Karpas-422 (cell line): ENCODE measurements at regions not wholly inside any gene's neighbourhood (a gene's known extent, or its start where the extent isn't known, plus 50 kb on each side); places are given as distances from the start of the nearest gene placed in this dataset.
"Not testable (repeated sequence)": the region's sequence is repeated elsewhere in the genome, so short reads cannot be mapped to it uniquely, and the experiment has no call there.

Experiments used
- DNase-seq: peaks from one replicate; pipeline ENCODE4 v3.0.0-alpha.2; 2015
- H2AFZ ChIP-seq: fragments of 200-600 bp; sonication (generic); 2 replicates; pipeline ENCODE4 v1.6.1; 2014; ENCODE audit warnings: antibody characterized with exemption, low read length, mixed read lengths
- H3K27ac ChIP-seq: fragments of 200-600 bp; sonication (generic); 2 replicates; pipeline ENCODE4 v1.5.1; 2014; ENCODE audit warnings: mild to moderate bottlenecking, low read length, moderate library complexity
- H3K27me3 ChIP-seq: fragments of 200-600 bp; sonication (generic); 2 replicates; pipeline ENCODE4 v1.6.1; 2014; ENCODE audit warnings: low read length, mixed read lengths
- H3K36me3 ChIP-seq: fragments of 200-600 bp; sonication (generic); 2 replicates; pipeline ENCODE4 v1.6.1; 2014; ENCODE audit warnings: low read length, mixed read lengths; ENCODE audit not compliant: insufficient read depth
- H3K4me1 ChIP-seq: fragments of 200-600 bp; sonication (generic); 2 replicates; pipeline ENCODE4 v1.6.1; 2014; ENCODE audit warnings: mild to moderate bottlenecking, low read length, mixed read lengths
- H3K4me2 ChIP-seq: fragments of 200-600 bp; sonication (generic); 2 replicates; pipeline ENCODE4 v1.6.1; 2014; ENCODE audit warnings: low read length, low read depth, mild to moderate bottlenecking; ENCODE audit not compliant: poor library complexity, severe bottlenecking
- H3K4me3 ChIP-seq: fragments of 200-600 bp; sonication (generic); 2 replicates; pipeline ENCODE4 v1.5.1; 2014; ENCODE audit warnings: mild to moderate bottlenecking, antibody characterized with exemption, low read length, mixed read lengths
- H3K79me2 ChIP-seq: fragments of 200-600 bp; sonication (generic); 2 replicates; pipeline ENCODE4 v1.6.1; 2014; ENCODE audit warnings: mild to moderate bottlenecking, low read length, mixed read lengths
- H3K9ac ChIP-seq: fragments of 200-600 bp; sonication (generic); 2 replicates; pipeline ENCODE4 v1.6.0; 2014; ENCODE audit warnings: low read length
- H3K9me2 ChIP-seq: fragments of 200-600 bp; sonication (generic), shearing (Covaris generic); replicated peaks from 2 replicates; pipeline ENCODE4 v1.6.0; 2014; ENCODE audit warnings: mild to moderate bottlenecking, low read length, moderate library complexity; ENCODE audit not compliant: insufficient read depth
- H3K9me3 ChIP-seq: fragments of 300-700, 200-600 bp; sonication (generic); 2 replicates; pipeline ENCODE4 v1.6.1; 2014; ENCODE audit warnings: low read length, mixed read lengths
- H4K20me1 ChIP-seq: fragments of 200-600 bp; sonication (generic); 2 replicates; pipeline ENCODE4 v1.6.1; 2014; ENCODE audit warnings: mild to moderate bottlenecking, antibody characterized with exemption, low read length, low read depth; ENCODE audit not compliant: insufficient read depth

DNA sequence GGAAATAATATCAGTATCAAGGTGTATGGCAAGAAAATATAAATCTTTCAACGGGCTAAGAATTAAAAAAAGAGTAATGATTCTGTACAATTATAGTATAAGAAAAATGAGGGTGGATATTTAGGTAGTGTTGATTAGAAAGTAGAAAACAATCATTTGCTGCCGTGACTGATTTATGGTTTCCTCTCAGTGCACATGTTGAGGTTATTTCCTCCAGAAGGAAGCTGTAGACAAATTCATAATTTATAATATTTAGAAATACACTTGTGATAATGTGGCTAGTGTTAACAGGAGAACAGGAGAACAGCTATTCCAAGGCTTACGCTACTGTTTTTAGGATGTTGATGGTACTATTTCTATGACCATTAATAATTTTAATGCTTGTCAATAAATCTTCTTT lies 153.4 kb downstream of the GOLGA6L6 start:
- not testable (repeated sequence) for H3K4me3 ChIP-seq, H3K27me3 ChIP-seq, H2AFZ ChIP-seq, H3K27ac ChIP-seq, H3K36me3 ChIP-seq, H4K20me1 ChIP-seq, H3K9me2 ChIP-seq, H3K4me1 ChIP-seq, H3K4me2 ChIP-seq, H3K79me2 ChIP-seq, DNase-seq, H3K9ac ChIP-seq
- H3K9me3 ChIP-seq: peaks cover 27% of the 10 kb centered on the region

DNA sequence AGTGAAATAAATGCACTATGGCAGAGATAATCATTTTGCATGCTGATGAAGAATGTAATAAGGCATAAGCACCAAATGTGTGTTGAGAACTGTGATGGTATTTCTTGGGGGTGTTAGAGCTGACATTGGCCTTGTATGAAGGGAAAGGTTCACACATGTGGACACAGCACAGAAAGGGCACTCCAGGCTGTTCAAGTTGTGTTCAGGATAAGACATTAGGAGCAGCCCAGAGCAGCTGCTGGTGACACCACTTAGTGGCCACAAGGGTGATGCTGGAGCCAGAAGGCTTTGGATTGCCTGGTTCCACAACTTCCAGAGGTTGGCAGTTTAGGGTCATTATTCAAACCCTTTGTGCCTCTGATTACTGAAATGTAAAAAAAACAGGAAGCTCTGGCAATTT lies 155.4 kb downstream of the GOLGA6L6 start:
- Histone ChIP-seq H3K4me3 (no peak overlapping the region), H3K27ac (no peak overlapping the region), H3K4me2 (no peak overlapping the region), H3K27me3 (no peaks in the 10 kb centered on the region), H3K36me3 (no peaks in the 10 kb centered on the region), H3K9me2 (no peaks in the 10 kb centered on the region), H4K20me1 (no peaks in the 10 kb centered on the region), H3K9ac (no peak overlapping the region), H3K4me1 (no peaks in the 10 kb centered on the region), H3K79me2 (no peaks in the 10 kb centered on the region), H2AFZ (no peak overlapping the region), H3K9me3 (peaks cover 29% of the 10 kb centered on the region)
- no peak for DNase-seq

DNA sequence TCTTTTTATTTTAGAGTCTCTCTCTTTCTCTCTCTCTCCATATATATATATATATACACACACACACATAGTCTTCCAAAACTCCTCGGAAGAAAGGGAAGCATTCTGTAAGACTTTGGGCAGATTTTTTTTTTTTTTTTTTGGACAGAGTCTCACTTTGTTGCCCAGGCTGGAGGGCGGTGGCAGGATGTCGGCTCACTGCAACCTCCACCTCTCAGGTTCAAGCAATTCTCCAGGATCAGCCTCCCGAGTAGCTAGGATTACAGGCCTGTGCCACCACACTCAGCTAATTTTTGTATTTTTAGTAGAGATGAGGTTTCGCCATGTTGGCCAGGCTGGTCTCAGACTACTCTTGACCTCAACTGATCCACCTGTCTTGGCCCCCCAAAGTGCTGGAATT lies 161.4 kb downstream of the GOLGA6L6 start:
- H3K9ac ChIP-seq: not testable (repeated sequence)

DNA sequence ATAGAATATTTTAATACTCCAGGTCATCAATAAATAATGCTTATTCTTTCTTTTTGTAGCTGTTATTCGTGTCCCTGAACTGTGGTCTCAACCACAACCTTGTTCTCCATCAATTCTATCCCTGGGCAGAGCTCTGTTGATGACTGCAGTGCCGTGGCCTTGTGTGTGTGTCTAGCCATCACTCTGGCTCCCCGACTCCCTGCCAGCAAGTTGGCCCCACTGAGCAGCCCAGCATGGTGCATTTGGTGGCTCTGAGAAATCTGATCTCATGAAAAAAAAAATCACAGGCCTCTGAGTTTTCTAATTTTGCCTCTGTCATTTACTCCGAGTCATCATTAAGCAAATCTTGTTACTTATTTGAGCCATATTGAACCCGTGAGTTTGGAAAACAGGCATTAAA lies 164.7 kb downstream of the GOLGA6L6 start:
- no peak for DNase-seq
- no peaks in the 10 kb centered on the region for H4K20me1 ChIP-seq

More for the DNA sequence above, 161.4 kb downstream of the GOLGA6L6 start:
- peaks cover 13% of the 10 kb centered on the region for H3K9me3 ChIP-seq
- H3K9me2 ChIP-seq, H3K79me2 ChIP-seq, H3K4me2 ChIP-seq, H3K4me3 ChIP-seq, H3K27ac ChIP-seq, H3K27me3 ChIP-seq, H4K20me1 ChIP-seq, H3K36me3 ChIP-seq, H3K4me1 ChIP-seq, H2AFZ ChIP-seq, DNase-seq: not testable (repeated sequence)

DNA sequence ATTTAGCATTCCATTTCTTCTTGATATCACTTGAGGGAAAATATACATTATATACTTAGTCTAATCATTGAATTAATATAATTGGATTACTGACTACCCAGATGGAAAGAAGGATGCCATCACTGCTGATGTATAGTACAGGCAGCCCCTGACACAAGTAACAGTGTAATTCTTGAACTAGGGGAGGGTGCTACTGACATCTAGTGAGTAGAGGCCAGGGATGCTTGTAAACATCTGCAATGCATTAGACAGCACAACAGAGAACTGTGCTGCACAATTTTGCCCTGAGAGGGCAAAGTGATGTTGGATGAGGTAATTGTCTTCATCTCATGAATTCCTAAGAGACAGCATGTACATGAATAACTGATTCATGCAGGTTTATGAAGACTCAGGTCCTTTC lies 169.2 kb downstream of the GOLGA6L6 start:
- not testable (repeated sequence) for H3K27ac ChIP-seq, H3K9ac ChIP-seq, H3K4me3 ChIP-seq, H2AFZ ChIP-seq, H3K4me1 ChIP-seq, H3K79me2 ChIP-seq, DNase-seq, H3K36me3 ChIP-seq, H3K4me2 ChIP-seq, H3K9me2 ChIP-seq, H4K20me1 ChIP-seq, H3K9me3 ChIP-seq, H3K27me3 ChIP-seq

More for the DNA sequence above, 164.7 kb downstream of the GOLGA6L6 start:
- Histone ChIP-seq H2AFZ (no peak overlapping the region), H3K27ac (no peak overlapping the region), H3K9me2 (no peaks in the 10 kb centered on the region), H3K4me1 (no peaks in the 10 kb centered on the region), H3K9me3 (no peaks in the 10 kb centered on the region), H3K4me2 (no peak overlapping the region), H3K27me3 (no peaks in the 10 kb centered on the region), H3K79me2 (no peaks in the 10 kb centered on the region), H3K9ac (no peak overlapping the region), H3K4me3 (no peak overlapping the region), H3K36me3 (no peaks in the 10 kb centered on the region; the same call in 1 of the 2 replicates)

DNA sequence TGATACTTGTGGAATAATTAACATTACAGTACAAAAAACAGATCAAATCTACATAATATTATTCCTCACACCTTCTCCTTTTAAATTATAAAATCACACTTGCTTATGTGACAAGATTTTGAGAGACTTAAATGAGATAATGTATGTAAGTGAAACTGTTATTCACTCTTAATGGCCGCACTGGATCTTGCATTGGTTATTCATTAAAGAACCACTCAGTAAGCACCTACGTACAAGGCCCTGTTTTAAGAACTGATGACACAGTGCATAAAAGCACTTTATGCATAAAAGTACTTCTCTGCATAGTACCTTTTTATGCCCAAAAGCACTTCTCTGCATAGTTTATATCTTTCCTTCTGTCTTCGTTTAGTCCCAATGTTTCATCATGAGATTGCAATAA lies 172.1 kb downstream of the GOLGA6L6 start:
- H3K9me3 ChIP-seq: no peaks in the 10 kb centered on the region
- H3K27me3 ChIP-seq: no peaks in the 10 kb centered on the region
- no peak overlapping the region for H3K4me3 ChIP-seq
- H3K4me2 ChIP-seq: no peak overlapping the region
- H4K20me1 ChIP-seq: no peaks in the 10 kb centered on the region
- H3K36me3 ChIP-seq: no peaks in the 10 kb centered on the region
- H3K9me2 ChIP-seq: no peaks in the 10 kb centered on the region
- no peak overlapping the region for H3K27ac ChIP-seq
- H3K9ac ChIP-seq: no peak overlapping the region
- no peak overlapping the region for H2AFZ ChIP-seq
- no peaks in the 10 kb centered on the region for H3K79me2 ChIP-seq
- H3K4me1 ChIP-seq: no peaks in the 10 kb centered on the region
- DNase-seq: no peak

DNA sequence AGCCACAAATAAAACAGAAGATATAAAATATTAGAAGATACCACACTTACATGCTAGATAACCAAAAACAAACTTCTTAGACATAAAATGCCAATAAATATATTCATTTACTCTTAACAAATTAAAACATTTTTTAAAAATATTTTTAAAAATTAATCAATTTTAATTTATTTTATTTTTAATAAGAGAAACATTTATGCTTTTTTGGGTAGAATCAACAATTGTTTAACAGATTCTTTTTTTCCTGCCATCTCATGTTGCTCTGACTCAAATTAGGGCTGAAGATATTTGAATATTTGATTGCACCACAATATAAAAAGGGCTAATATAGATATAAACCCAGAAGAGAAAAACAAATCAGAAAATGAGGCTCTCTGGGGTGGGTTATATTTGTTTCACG lies 172.6 kb downstream of the GOLGA6L6 start:
- H4K20me1 ChIP-seq: no peaks in the 10 kb centered on the region
- no peaks in the 10 kb centered on the region for H3K4me1 ChIP-seq
- H3K36me3 ChIP-seq: no peaks in the 10 kb centered on the region
- H3K9me3 ChIP-seq: no peaks in the 10 kb centered on the region
- no peak overlapping the region for H3K4me3 ChIP-seq
- H3K79me2 ChIP-seq: no peaks in the 10 kb centered on the region
- DNase-seq: no peak
- H2AFZ ChIP-seq: no peak overlapping the region
- no peak overlapping the region for H3K4me2 ChIP-seq
- H3K9me2 ChIP-seq: no peaks in the 10 kb centered on the region
- no peak overlapping the region for H3K27ac ChIP-seq
- H3K27me3 ChIP-seq: no peaks in the 10 kb centered on the region
- H3K9ac ChIP-seq: no peak overlapping the region

DNA sequence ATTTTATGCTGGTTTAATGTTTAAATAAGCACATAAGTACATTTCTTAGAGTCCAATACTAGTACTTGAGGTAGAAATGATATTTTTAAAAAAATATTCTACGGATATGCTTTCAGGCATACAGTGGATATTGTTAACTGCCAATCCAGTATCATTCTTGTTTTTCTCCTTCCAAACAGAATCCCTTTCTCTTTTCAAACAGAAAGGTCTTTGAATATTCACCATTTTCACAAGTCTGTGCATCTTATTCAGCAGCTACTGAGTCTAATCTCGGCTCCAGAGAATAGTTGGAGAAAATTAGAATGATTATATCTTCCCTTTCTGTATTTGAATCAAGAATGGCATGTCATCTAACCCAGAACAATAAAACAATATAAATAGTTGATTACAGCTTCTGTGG lies 174.5 kb downstream of the GOLGA6L6 start:
- DNase-seq: no peak
- Histone ChIP-seq H3K27ac (no peak overlapping the region), H3K4me1 (no peaks in the 10 kb centered on the region), H3K27me3 (no peaks in the 10 kb centered on the region), H2AFZ (no peak overlapping the region), H3K4me3 (no peak overlapping the region), H3K9ac (no peak overlapping the region), H3K9me3 (no peaks in the 10 kb centered on the region), H3K36me3 (no peaks in the 10 kb centered on the region), H4K20me1 (no peaks in the 10 kb centered on the region), H3K9me2 (no peaks in the 10 kb centered on the region), H3K79me2 (no peaks in the 10 kb centered on the region), H3K4me2 (no peak overlapping the region)

DNA sequence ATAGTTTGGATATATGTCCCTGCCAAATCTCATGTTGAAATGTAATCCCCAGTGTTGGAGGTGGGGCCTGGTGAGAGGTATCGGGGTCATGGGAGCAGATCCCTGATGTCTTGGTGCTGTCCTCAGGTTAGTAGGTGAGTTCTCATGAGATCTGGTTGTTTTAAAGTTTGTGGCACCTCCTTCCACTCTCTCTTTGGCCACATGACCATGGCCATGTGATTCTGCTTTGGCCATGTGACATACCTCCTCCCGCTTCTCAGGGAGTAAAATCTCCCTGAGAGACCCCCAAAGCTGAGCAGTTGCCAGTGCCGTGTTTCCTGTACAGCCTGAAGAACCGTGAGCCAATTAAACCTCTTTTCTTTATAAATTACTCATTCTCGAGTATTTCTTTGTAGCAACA lies 178.0 kb downstream of the GOLGA6L6 start:
- not testable (repeated sequence) for H3K27ac ChIP-seq, H3K36me3 ChIP-seq, H3K27me3 ChIP-seq, H3K79me2 ChIP-seq, H3K9me3 ChIP-seq, H2AFZ ChIP-seq, H3K9ac ChIP-seq, H3K9me2 ChIP-seq, H3K4me2 ChIP-seq, DNase-seq, H3K4me3 ChIP-seq, H4K20me1 ChIP-seq, H3K4me1 ChIP-seq
